ENCODE measurements at regions not wholly inside any gene's neighbourhood (a gene's known extent, or its start where the extent isn't known, plus 50 kb on each side); places are given as distances from the start of the nearest gene placed in this dataset.

DNA sequence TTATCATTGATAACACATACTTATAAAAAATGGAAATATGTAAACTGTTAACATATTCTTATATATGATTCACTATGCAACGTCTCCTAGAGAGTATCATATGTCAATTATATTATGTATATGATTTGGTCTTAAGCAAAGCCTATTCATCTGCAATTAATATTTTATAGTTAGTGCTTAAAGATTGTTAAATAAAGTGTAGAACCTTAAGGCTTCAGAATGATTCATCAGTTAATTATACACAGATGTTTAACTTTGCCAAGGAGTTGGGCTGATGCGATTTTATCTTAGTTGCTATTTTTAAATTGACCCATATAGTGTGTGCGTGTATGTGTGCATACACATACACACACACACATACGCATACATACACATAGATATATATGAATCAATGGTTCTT, 323.1 kb downstream of the RBM43 start:
- TF ChIP-seq, protein P1, sequence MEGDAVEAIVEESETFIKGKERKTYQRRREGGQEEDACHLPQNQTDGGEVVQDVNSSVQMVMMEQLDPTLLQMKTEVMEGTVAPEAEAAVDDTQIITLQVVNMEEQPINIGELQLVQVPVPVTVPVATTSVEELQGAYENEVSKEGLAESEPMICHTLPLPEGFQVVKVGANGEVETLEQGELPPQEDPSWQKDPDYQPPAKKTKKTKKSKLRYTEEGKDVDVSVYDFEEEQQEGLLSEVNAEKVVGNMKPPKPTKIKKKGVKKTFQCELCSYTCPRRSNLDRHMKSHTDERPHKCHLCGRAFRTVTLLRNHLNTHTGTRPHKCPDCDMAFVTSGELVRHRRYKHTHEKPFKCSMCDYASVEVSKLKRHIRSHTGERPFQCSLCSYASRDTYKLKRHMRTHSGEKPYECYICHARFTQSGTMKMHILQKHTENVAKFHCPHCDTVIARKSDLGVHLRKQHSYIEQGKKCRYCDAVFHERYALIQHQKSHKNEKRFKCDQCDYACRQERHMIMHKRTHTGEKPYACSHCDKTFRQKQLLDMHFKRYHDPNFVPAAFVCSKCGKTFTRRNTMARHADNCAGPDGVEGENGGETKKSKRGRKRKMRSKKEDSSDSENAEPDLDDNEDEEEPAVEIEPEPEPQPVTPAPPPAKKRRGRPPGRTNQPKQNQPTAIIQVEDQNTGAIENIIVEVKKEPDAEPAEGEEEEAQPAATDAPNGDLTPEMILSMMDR (conservative IDR thresholded peaks at IDR 0.05) = no peak
- TF ChIP-seq EZH2 (IDR thresholded peaks at IDR 0.05; ENCODE audit: low read depth) = no peak

Measured in PC-9 (cell line).